ENCODE measurements at regions not wholly inside any gene's neighbourhood (a gene's known extent, or its start where the extent isn't known, plus 50 kb on each side); places are given as distances from the start of the nearest gene placed in this dataset.

DNA sequence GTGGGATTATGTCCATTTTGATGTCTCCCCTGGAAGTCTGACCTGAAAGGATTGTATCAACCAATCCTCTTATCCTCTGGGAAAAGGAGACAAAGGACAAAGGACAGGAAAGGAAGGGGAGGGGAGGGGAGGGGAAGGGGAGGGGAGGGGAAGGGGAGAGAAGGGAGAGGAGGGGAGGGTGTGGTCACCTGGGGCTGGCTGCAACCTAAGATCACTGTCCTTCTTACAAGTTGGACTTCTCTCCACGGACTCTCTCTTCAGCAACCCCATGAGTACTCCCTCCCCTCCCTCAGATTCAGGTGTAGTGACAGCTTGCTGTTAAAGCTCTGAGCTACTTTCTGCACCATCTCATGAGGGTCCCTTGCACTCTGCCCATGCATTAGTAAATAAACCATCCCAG lies 58.9 kb upstream of the KLHL31 start:
- Mint-ChIP-seq H3K27ac (no peak overlapping the region), H3K9me3 (no peaks in the 10 kb centered on the region)

GRCh38 chr6:53723331-53723730 lies 57.8 kb upstream of the KLHL31 start:
- no peaks in the 10 kb centered on the region for H3K36me3 Mint-ChIP-seq
- H3K27me3 Mint-ChIP-seq: peaks cover 21% of the 10 kb centered on the region
- peaks cover 9% of the 10 kb centered on the region for H3K4me1 Mint-ChIP-seq (ENCODE audit: low read depth)
- POLR2A ChIA-PET: no interaction called here
- intact Hi-C loops (cut with micrococcal nuclease): no loop called here
- DNase-seq: no peak
- CTCF ChIA-PET: interaction anchor here (0.8 to 11.5 kb wide), 4 partner anchors 11 to 229 kb away, joined by 4 to 206 read pairs (median 8); no protein-coding TSS in a partner anchor
- H3K9me3 Mint-ChIP-seq: no peaks in the 10 kb centered on the region
- H3K27ac Mint-ChIP-seq: no peak overlapping the region
- H3K4me3 Mint-ChIP-seq: no peak overlapping the region

More for the DNA sequence above, 58.9 kb upstream of the KLHL31 start:
- peaks cover 8% of the 10 kb centered on the region for H3K4me1 Mint-ChIP-seq (ENCODE audit: low read depth)
- H3K36me3 Mint-ChIP-seq: no peaks in the 10 kb centered on the region
- ChIA-PET CTCF (interaction anchor here (1.2 to 11.5 kb wide), 11 partner anchors 10 to 240 kb away, joined by 3 to 206 read pairs (median 5); no protein-coding TSS in a partner anchor), POLR2A (no interaction called here)
- H3K27me3 Mint-ChIP-seq: peaks cover 19% of the 10 kb centered on the region
- intact Hi-C loops (cut with micrococcal nuclease): no loop called here
- no peak for DNase-seq
- H3K4me3 Mint-ChIP-seq: no peak overlapping the region

DNA sequence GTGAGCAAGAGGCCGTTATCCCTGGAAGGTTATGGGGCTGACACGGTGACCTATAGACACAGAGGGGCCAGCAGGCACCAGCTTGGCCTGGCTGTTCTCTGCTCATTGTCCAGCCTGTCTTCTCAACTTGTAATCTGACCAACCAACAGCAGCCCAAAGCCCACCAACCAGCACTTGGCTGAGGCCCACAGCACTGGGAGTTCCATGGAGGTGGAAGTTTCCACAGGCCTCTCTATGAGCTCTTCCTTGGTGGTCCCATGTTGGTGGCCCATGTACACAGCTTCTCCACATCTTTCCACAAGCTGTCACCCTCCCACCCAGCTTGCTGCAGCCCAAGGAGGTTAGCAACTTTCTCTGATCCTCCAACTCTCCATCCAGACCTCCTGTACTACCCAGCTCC lies 56.2 kb upstream of the KLHL31 start:
- POLR2A ChIA-PET: no interaction called here
- Mint-ChIP-seq H3K4me3 (no peak overlapping the region), H3K9me3 (no peaks in the 10 kb centered on the region), H3K27ac (no peak overlapping the region), H3K27me3 (peaks cover 18% of the 10 kb centered on the region), H3K36me3 (no peaks in the 10 kb centered on the region), H3K4me1 (ENCODE audit: low read depth) (peaks cover 6% of the 10 kb centered on the region)
- DNase-seq: no peak
- intact Hi-C loops (cut with micrococcal nuclease): no loop called here
- CTCF ChIA-PET: interaction anchor here (0.6 to 11.5 kb wide), 6 partner anchors 10 to 569 kb away, joined by 3 to 206 read pairs (median 4); no protein-coding TSS in a partner anchor

GRCh38 chr6:53718597-53719460 lies 53.3 kb upstream of the KLHL31 start:
- ChIA-PET POLR2A (interaction anchor here (0.6 to 1.1 kb wide), 3 partner anchors 138 to 1055 kb away, joined by 3 to 6 read pairs (median 4); no protein-coding TSS in a partner anchor), CTCF (interaction anchor here (0.6 to 4.7 kb wide), 29 partner anchors 9 to 263 kb away, joined by 3 to 103 read pairs (median 5); partner anchors contain the start of gene GCLC)
- intact Hi-C loops (cut with micrococcal nuclease): loop anchor here (1.0 to 2.0 kb wide), 3 partner anchors 9 to 238 kb away; no protein-coding TSS in a partner anchor
- peak; percentile 34 for DNase-seq
- H3K4me1 Mint-ChIP-seq (ENCODE audit: low read depth): peaks cover 5% of the 10 kb centered on the region
- H3K9me3 Mint-ChIP-seq: no peaks in the 10 kb centered on the region
- H3K4me3 Mint-ChIP-seq: no peak overlapping the region
- peaks cover 13% of the 10 kb centered on the region for H3K27me3 Mint-ChIP-seq
- no peak overlapping the region for H3K27ac Mint-ChIP-seq
- H3K36me3 Mint-ChIP-seq: no peaks in the 10 kb centered on the region

- intact Hi-C loops (cut with micrococcal nuclease): no loop called here
- peaks cover 17% of the 10 kb centered on the region for H3K27me3 Mint-ChIP-seq
- no peak overlapping the region for H3K4me3 Mint-ChIP-seq
- no peak overlapping the region for H3K27ac Mint-ChIP-seq
- DNase-seq: no peak
- H3K9me3 Mint-ChIP-seq: no peaks in the 10 kb centered on the region
- peaks cover 5% of the 10 kb centered on the region for H3K4me1 Mint-ChIP-seq (ENCODE audit: low read depth)
- H3K36me3 Mint-ChIP-seq: no peaks in the 10 kb centered on the region
- ChIA-PET CTCF (interaction anchor here (0.8 to 4.7 kb wide), 5 partner anchors 8 to 223 kb away, joined by 3 to 103 read pairs (median 6); no protein-coding TSS in a partner anchor), POLR2A (interaction anchor here (0.7 kb wide), 1 partner anchor 204 kb away, joined by 3 read pairs; no protein-coding TSS in a partner anchor)
These were observed 52.0 kb upstream of the KLHL31 start for GRCh38 chr6:53717566-53717965.

DNA sequence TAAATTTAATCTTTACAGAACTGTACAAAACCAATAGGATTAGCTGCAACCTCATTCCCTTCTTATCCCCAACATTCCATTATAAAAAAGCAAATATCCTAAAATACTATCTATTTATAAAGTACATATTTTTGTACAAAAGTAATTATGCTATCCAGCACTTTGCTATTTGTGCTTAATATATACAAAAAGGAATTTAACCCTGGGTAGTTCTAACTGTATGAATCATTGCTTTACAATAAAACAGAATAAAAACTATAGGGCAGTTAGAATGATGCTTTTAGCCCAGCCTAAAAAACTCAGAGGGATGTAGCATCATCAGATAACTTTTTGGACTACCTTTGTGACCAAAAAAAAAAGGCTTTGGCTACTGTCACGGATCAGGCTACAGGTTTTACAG lies 49.9 kb upstream of the KLHL31 start:
- Mint-ChIP-seq H3K27ac (no peak overlapping the region), H3K36me3 (no peaks in the 10 kb centered on the region), H3K27me3 (peaks cover 28% of the 10 kb centered on the region), H3K9me3 (no peaks in the 10 kb centered on the region), H3K4me3 (no peak overlapping the region), H3K4me1 (ENCODE audit: low read depth) (peaks cover 5% of the 10 kb centered on the region)
- CTCF ChIA-PET: interaction anchor here (1.1 to 2.9 kb wide), 3 partner anchors 10 to 19 kb away, joined by 3 to 13 read pairs (median 9); no protein-coding TSS in a partner anchor
- intact Hi-C loops (cut with micrococcal nuclease): no loop called here
- no peak for DNase-seq
- POLR2A ChIA-PET: no interaction called here
